ENCODE measurements at regions not wholly inside any gene's neighbourhood (a gene's known extent, or its start where the extent isn't known, plus 50 kb on each side); places are given as distances from the start of the nearest gene placed in this dataset.

DNA sequence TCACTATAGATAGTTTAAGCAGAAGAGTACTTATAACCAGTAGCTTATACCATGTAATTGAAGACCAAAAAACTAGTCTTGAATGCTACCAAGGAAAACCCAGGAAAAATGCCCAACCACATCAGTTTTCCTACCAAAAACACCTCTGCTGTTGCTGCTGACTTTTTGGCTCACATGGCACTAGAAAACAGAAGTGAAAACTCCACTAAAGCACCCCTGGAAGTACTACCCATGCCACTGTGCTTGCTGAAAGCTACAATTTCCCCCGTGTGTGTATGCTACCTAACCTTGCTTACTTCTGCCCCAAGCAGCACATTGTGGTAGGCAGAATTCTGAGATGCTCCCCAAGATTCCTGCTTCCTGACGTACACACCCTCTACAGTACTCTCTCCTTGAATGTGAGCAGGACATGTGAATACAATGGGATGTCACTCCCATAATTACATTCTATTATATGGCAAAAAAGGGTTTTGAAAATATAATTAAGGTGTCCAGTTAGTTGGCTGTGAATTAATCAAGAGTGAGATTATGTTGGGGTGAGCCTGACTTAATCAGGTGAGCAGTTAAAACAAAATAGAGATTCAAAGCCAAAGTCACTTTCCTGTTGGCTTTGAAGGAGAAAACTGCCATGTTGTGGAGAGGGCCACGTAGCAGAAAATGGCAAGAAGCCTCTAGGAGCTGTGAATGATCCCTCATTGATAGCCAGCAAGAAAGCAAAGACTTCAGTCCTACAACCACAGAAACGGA, 209.8 kb upstream of the MARCKS start:
- TF ChIP-seq, protein P1, sequence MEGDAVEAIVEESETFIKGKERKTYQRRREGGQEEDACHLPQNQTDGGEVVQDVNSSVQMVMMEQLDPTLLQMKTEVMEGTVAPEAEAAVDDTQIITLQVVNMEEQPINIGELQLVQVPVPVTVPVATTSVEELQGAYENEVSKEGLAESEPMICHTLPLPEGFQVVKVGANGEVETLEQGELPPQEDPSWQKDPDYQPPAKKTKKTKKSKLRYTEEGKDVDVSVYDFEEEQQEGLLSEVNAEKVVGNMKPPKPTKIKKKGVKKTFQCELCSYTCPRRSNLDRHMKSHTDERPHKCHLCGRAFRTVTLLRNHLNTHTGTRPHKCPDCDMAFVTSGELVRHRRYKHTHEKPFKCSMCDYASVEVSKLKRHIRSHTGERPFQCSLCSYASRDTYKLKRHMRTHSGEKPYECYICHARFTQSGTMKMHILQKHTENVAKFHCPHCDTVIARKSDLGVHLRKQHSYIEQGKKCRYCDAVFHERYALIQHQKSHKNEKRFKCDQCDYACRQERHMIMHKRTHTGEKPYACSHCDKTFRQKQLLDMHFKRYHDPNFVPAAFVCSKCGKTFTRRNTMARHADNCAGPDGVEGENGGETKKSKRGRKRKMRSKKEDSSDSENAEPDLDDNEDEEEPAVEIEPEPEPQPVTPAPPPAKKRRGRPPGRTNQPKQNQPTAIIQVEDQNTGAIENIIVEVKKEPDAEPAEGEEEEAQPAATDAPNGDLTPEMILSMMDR (IDR thresholded peaks at IDR 0.05): no peak
- no peak for TF ChIP-seq TCF7L2 (IDR thresholded peaks at IDR 0.05; ENCODE audit: low read depth, low read length)
